Hematopoietic multipotent progenitor cell treated with erythropoietin and hydrocortisone succinate and interleukin-3 and kit ligand, for 8 days (in vitro differentiated cells): ENCODE measurements at regions not wholly inside any gene's neighbourhood (a gene's known extent, or its start where the extent isn't known, plus 50 kb on each side); places are given as distances from the start of the nearest gene placed in this dataset.
"Not testable (repeated sequence)": the region's sequence is repeated elsewhere in the genome, so short reads cannot be mapped to it uniquely, and the experiment has no call there.

Source experiments
- DNase-seq: peaks from one replicate; pipeline ENCODE4 v3.0.0-alpha.2; 2015

- DNase-seq, result no peak
These were observed 865.5 kb downstream of the CCDC85A start for GRCh38 chr2:57049273-57049672.

- DNase-seq, result no peak
These were observed 866.2 kb downstream of the CCDC85A start for GRCh38 chr2:57050007-57050406.

- DNase-seq, result not testable (repeated sequence)
These were observed 882.5 kb downstream of the CCDC85A start for GRCh38 chr2:57066301-57066700.

- no peak for DNase-seq
These were observed 891.4 kb downstream of the CCDC85A start for GRCh38 chr2:57075226-57075625.

GRCh38 chr2:57080035-57080434, 896.2 kb downstream of the CCDC85A start:
- no peak for DNase-seq

- DNase-seq, result no peak
These were observed 901.0 kb downstream of the CCDC85A start for GRCh38 chr2:57084697-57085281.

- DNase-seq, result no peak
These were observed 909.2 kb downstream of the CCDC85A start for GRCh38 chr2:57093020-57093419.

GRCh38 chr2:57097855-57098254, 914.1 kb downstream of the CCDC85A start:
- no peak for DNase-seq

- DNase-seq, result no peak
These were observed 916.6 kb downstream of the CCDC85A start for GRCh38 chr2:57100436-57100835.

GRCh38 chr2:57105694-57106093, 921.9 kb downstream of the CCDC85A start:
- no peak for DNase-seq

- DNase-seq, result no peak
These were observed 923.6 kb downstream of the CCDC85A start for GRCh38 chr2:57107353-57107752.

GRCh38 chr2:57111531-57111930, 927.7 kb downstream of the CCDC85A start:
- no peak for DNase-seq

- no peak for DNase-seq
These were observed 927.5 kb upstream of the VRK2 start for GRCh38 chr2:57119141-57119540.

- DNase-seq, result no peak
These were observed 920.2 kb upstream of the VRK2 start for GRCh38 chr2:57126410-57126809.

GRCh38 chr2:57139179-57139578, 907.4 kb upstream of the VRK2 start:
- no peak for DNase-seq

- DNase-seq, result no peak
These were observed 905.3 kb upstream of the VRK2 start for GRCh38 chr2:57141269-57141668.

- DNase-seq, result no peak
These were observed 899.7 kb upstream of the VRK2 start for GRCh38 chr2:57146951-57147350.

- no peak for DNase-seq
These were observed 890.2 kb upstream of the VRK2 start for GRCh38 chr2:57156231-57156924.

- no peak for DNase-seq
These were observed 885.6 kb upstream of the VRK2 start for GRCh38 chr2:57160976-57161375.

- DNase-seq, result no peak
These were observed 869.4 kb upstream of the VRK2 start for GRCh38 chr2:57177176-57177575.

GRCh38 chr2:57180042-57180567, 866.5 kb upstream of the VRK2 start:
- DNase-seq, result no peak

GRCh38 chr2:57180678-57181077, 865.9 kb upstream of the VRK2 start:
- DNase-seq, result no peak

- no peak for DNase-seq
These were observed 865.1 kb upstream of the VRK2 start for GRCh38 chr2:57181315-57182038.

GRCh38 chr2:57182916-57183315, 863.7 kb upstream of the VRK2 start:
- DNase-seq, result no peak
